Type B pancreatic cell (in vitro differentiated cells): ENCODE measurements at regions not wholly inside any gene's neighbourhood (a gene's known extent, or its start where the extent isn't known, plus 50 kb on each side); places are given as distances from the start of the nearest gene placed in this dataset.

Experiments used
- DNase-seq: peaks from one replicate; pipeline ENCODE4 v3.0.0; 2021; ENCODE audit warnings: mixed read lengths; ENCODE audit not compliant: unreplicated experiment; ENCODE audit errors: extremely low spot score
- H3K27ac Mint-ChIP-seq: 2 replicates; pipeline ENCODE4 v1.8.0; 2021; ENCODE audit warnings: mild to moderate bottlenecking, mixed read lengths
- H3K27me3 Mint-ChIP-seq: 2 replicates; pipeline ENCODE4 v1.8.0; 2021; ENCODE audit warnings: mixed read lengths
- H3K36me3 Mint-ChIP-seq: 2 replicates; pipeline ENCODE4 v1.8.0; 2021; ENCODE audit warnings: mixed read lengths
- H3K4me1 Mint-ChIP-seq: one replicate; pipeline ENCODE4 v1.8.0; 2021; ENCODE audit warnings: mixed read lengths; ENCODE audit not compliant: unreplicated experiment
- H3K4me3 Mint-ChIP-seq: 2 replicates; pipeline ENCODE4 v1.8.0; 2021; ENCODE audit warnings: mild to moderate bottlenecking, mixed read lengths
- H3K9me3 Mint-ChIP-seq: 2 replicates; pipeline ENCODE4 v1.8.0; 2021; ENCODE audit warnings: mixed read lengths
- CTCF ChIP-seq: fragments of 200-600 bp; sonication (generic); conservative IDR thresholded peaks from 2 replicates; pipeline ENCODE4 v1.5.0; 2021; ENCODE audit warnings: antibody characterized with exemption, mild to moderate bottlenecking

GRCh38 chr1:79603843-79604242 is 597.3 kb upstream of the ADGRL4 start:
- no peaks in the 10 kb centered on the region for H3K27me3 Mint-ChIP-seq

GRCh38 chr1:79599257-79599656 is 592.7 kb upstream of the ADGRL4 start:
- Mint-ChIP-seq H3K27me3 (no peaks in the 10 kb centered on the region), H3K4me3 (no peak overlapping the region), H3K27ac (no peak overlapping the region), H3K36me3 (no peaks in the 10 kb centered on the region), H3K4me1 (no peaks in the 10 kb centered on the region), H3K9me3 (peaks cover 4% of the 10 kb centered on the region)
- no peak for DNase-seq
- no peak for TF ChIP-seq CTCF

More at GRCh38 chr1:79603843-79604242, 597.3 kb upstream of the ADGRL4 start:
- no peak for DNase-seq
- Mint-ChIP-seq H3K9me3 (no peaks in the 10 kb centered on the region), H3K4me1 (no peaks in the 10 kb centered on the region), H3K36me3 (no peaks in the 10 kb centered on the region), H3K4me3 (no peak overlapping the region), H3K27ac (no peak overlapping the region)
- TF ChIP-seq CTCF = no peak

GRCh38 chr1:79595931-79596330 is 589.4 kb upstream of the ADGRL4 start:
- Mint-ChIP-seq H3K4me3 (no peak overlapping the region), H3K36me3 (no peaks in the 10 kb centered on the region), H3K9me3 (peaks cover 12% of the 10 kb centered on the region), H3K27ac (no peak overlapping the region), H3K4me1 (no peaks in the 10 kb centered on the region), H3K27me3 (no peaks in the 10 kb centered on the region)
- DNase-seq = no peak
- TF ChIP-seq CTCF = no peak

GRCh38 chr1:79594121-79594698 is 587.7 kb upstream of the ADGRL4 start:
- no peaks in the 10 kb centered on the region for H3K4me1 Mint-ChIP-seq
- H3K27ac Mint-ChIP-seq = no peak overlapping the region
- no peak for DNase-seq
- H3K27me3 Mint-ChIP-seq = no peaks in the 10 kb centered on the region
- H3K36me3 Mint-ChIP-seq = no peaks in the 10 kb centered on the region
- H3K9me3 Mint-ChIP-seq = peaks cover 12% of the 10 kb centered on the region
- H3K4me3 Mint-ChIP-seq = no peak overlapping the region
- no peak for TF ChIP-seq CTCF

GRCh38 chr1:79592707-79593106 is 586.2 kb upstream of the ADGRL4 start:
- peaks cover 12% of the 10 kb centered on the region for H3K9me3 Mint-ChIP-seq
- H3K4me1 Mint-ChIP-seq = no peaks in the 10 kb centered on the region
- no peaks in the 10 kb centered on the region for H3K36me3 Mint-ChIP-seq
- no peak for TF ChIP-seq CTCF
- no peak overlapping the region for H3K27ac Mint-ChIP-seq
- H3K27me3 Mint-ChIP-seq = no peaks in the 10 kb centered on the region
- no peak overlapping the region for H3K4me3 Mint-ChIP-seq
- no peak for DNase-seq

- no peaks in the 10 kb centered on the region for H3K27me3 Mint-ChIP-seq
- no peak for TF ChIP-seq CTCF
- H3K4me3 Mint-ChIP-seq = no peak overlapping the region
- H3K36me3 Mint-ChIP-seq = no peaks in the 10 kb centered on the region
- no peak overlapping the region for H3K27ac Mint-ChIP-seq
- H3K9me3 Mint-ChIP-seq = peaks cover 12% of the 10 kb centered on the region
- no peak for DNase-seq
- H3K4me1 Mint-ChIP-seq = no peaks in the 10 kb centered on the region
These were observed 582.2 kb upstream of the ADGRL4 start for GRCh38 chr1:79588719-79589118.
